HepG2 (cell line): ENCODE measurements at regions not wholly inside any gene's neighbourhood (a gene's known extent, or its start where the extent isn't known, plus 50 kb on each side); places are given as distances from the start of the nearest gene placed in this dataset.

Experiments used
- ATAC-seq: fragments of 200-7000 bp; cut with Tn5 transposase; 3 replicates; pipeline ENCODE4 v1.9.1; 2020; ENCODE audit warnings: mild to moderate bottlenecking, moderate library complexity
- BruUV-seq: library from RNA; stranded (reverse); fragments of 400-500 nt; replicated peaks from 2 replicates; lab custom pipeline; 2021; lab: Mats Ljungman, UMichigan
- CTCF ChIA-PET: fragments of 300-600 bp; formaldehyde crosslinking; extraction: SDS; loops from one replicate; lab custom pipeline; 2021; ENCODE audit warnings: low total read pairs, inconsistent platforms, low intra/inter-chr PET ratio; lab: Yijun Ruan, JAX
- POLR2A ChIA-PET: fragments of 350-600 bp; sonication (Branson Sonifier 250); formaldehyde crosslinking; loops from one replicate; lab custom pipeline; 2020; ENCODE audit warnings: antibody characterized with exemption, inconsistent platforms; lab: Yijun Ruan, JAX
- DNase-seq: peaks from one replicate; pipeline ENCODE4 v3.0.0-alpha.2; 2015; ENCODE audit warnings: low spot score
- FAIRE-seq: peaks from 3 replicates; lab custom pipeline; 2011; peaks lifted over from hg19 to GRCh38; lab: Jason Lieb, UNC
- H2AFZ ChIP-seq: one replicate; pipeline ENCODE4 v1.6.1; 2011; ENCODE audit warnings: low read length, inconsistent platforms
- H3K27ac ChIP-seq: fragments of 300-600 bp; 3 replicates; pipeline ENCODE4 v1.8.0; 2011; ENCODE audit warnings: mixed run types, mild to moderate bottlenecking, mixed read lengths, low read length, inconsistent platforms; ENCODE audit not compliant: insufficient read depth; ENCODE audit errors: extremely low read length
- H3K27me3 ChIP-seq, 2 experiments: fragments of 200-600 bp in 1 of 2; 2 replicates in 1 of 2; 3 replicates in 1 of 2; pipeline versions ENCODE4 v1.6.0 to v1.8.0; 2011; ENCODE audit warnings: low read length in 2 of 2, mild to moderate bottlenecking in 2 of 2, moderate library complexity in 2 of 2, inconsistent platforms in 1 of 2; ENCODE audit not compliant: insufficient read depth in 2 of 2, control insufficient read depth in 1 of 2
- H3K36me3 ChIP-seq, 2 experiments: fragments of 200-600 bp in 1 of 2; replicated peaks in 1 of 2; 2 replicates in 1 of 2; 3 replicates in 1 of 2; pipeline versions ENCODE4 v1.5.1 to v1.8.0; 2011; ENCODE audit warnings: low read length in 2 of 2, inconsistent platforms in 1 of 2; ENCODE audit not compliant: insufficient read depth in 2 of 2, control insufficient read depth in 1 of 2
- H3K4me1 ChIP-seq: 2 replicates; pipeline ENCODE4 v1.5.1; 2012; ENCODE audit warnings: low read length, inconsistent platforms; ENCODE audit not compliant: insufficient read depth
- H3K4me2 ChIP-seq: 2 replicates; pipeline ENCODE4 v1.6.0; 2011; ENCODE audit warnings: low read depth, low read length, inconsistent platforms
- H3K4me3 ChIP-seq, 3 experiments: fragments of 200-600 bp in 1 of 3; sonication (generic), shearing (Covaris generic) in 1 of 3; replicated peaks in 1 of 3; 2 replicates each; pipeline ENCODE4 v1.5.1; 2011 to 2016; ENCODE audit warnings: low read length in 3 of 3, inconsistent platforms in 2 of 3, low read depth in 2 of 3, mild to moderate bottlenecking in 2 of 3, control low read depth in 1 of 3, mixed read lengths in 1 of 3; ENCODE audit not compliant: insufficient read depth in 1 of 3
- H3K79me2 ChIP-seq: one replicate; pipeline ENCODE4 v1.6.1; 2011; ENCODE audit warnings: low read length, inconsistent platforms; ENCODE audit not compliant: insufficient read depth
- H3K9ac ChIP-seq: 2 replicates; pipeline ENCODE4 v1.6.0; 2011; ENCODE audit warnings: mild to moderate bottlenecking, low read depth, low read length, inconsistent platforms; ENCODE audit not compliant: insufficient read depth
- H3K9me3 ChIP-seq: 2 replicates; pipeline ENCODE4 v1.5.1; 2012; ENCODE audit warnings: mild to moderate bottlenecking, low read length
- H4K20me1 ChIP-seq: 2 replicates; pipeline ENCODE4 v1.6.0; 2011; ENCODE audit warnings: inconsistent platforms, mild to moderate bottlenecking, low read length, moderate library complexity; ENCODE audit not compliant: insufficient read depth
- BRD4 ChIP-seq: sonication (generic); formaldehyde crosslinking; IDR thresholded peaks from 2 replicates; pipeline ENCODE4 v1.4.0; 2020; ENCODE audit warnings: missing genetic modification reagents
- IRF2 ChIP-seq: IDR thresholded peaks from 2 replicates; pipeline ENCODE4 v1.6.1; 2018; ENCODE audit warnings: missing genetic modification reagents, missing compliant biosample characterization
- JUN ChIP-seq: sonication (generic); formaldehyde crosslinking; IDR thresholded peaks from 2 replicates; pipeline ENCODE4 v1.4.0; 2020; ENCODE audit warnings: mild to moderate bottlenecking, missing genetic modification reagents
- MIER2 ChIP-seq: IDR thresholded peaks from 2 replicates; pipeline ENCODE4 v1.6.1; 2016; ENCODE audit warnings: missing biosample characterization, missing genetic modification reagents
- NFE2L2 ChIP-seq: fragments of 150-350 bp; IDR thresholded peaks from 2 replicates; pipeline ENCODE4 v1.6.1; 2014; ENCODE audit warnings: low read length
- YY1 ChIP-seq: IDR thresholded peaks from 2 replicates; pipeline ENCODE4 v1.6.1; 2011; ENCODE audit warnings: low read length, low read depth, moderate library complexity, mild to moderate bottlenecking; ENCODE audit not compliant: insufficient read depth, insufficient replicate concordance
- ZNF317 ChIP-seq: sonication (generic); formaldehyde crosslinking; IDR thresholded peaks from 2 replicates; pipeline ENCODE4 v1.5.0; 2020; ENCODE audit warnings: mild to moderate bottlenecking, missing genetic modification reagents
- ZNF879 ChIP-seq: sonication (generic); formaldehyde crosslinking; IDR thresholded peaks from 2 replicates; pipeline ENCODE4 v1.8.1; 2023; ENCODE audit warnings: missing genetic modification reagents
- WGBS: methylation state at CpG from one replicate; pipeline ENCODE4 v1.1.6; 2017; ENCODE audit warnings: low lambda C conversion rate; 5-methylcytosine and 5-hydroxymethylcytosine counted together
- in situ Hi-C: cut with HindIII; loops from 2 replicates; pipeline ENCODE4 v1.10.0; 2017; ENCODE audit warnings: low pct_unique_long_range_greater_than_20kb; ENCODE audit not compliant: extremely low pct_ligation_motif_present
- intact Hi-C: fragments of 100-400 bp; cut with micrococcal nuclease; formaldehyde crosslinking; loops from one replicate; pipeline ENCODE4 v1.10.0; 2022; ENCODE audit not compliant: unreplicated experiment
- TF ChIP-seq, protein P1 (sequence below): sonication (generic); formaldehyde crosslinking; IDR thresholded peaks from 2 replicates; pipeline ENCODE4 v1.9.0; 2021; ENCODE audit warnings: missing genetic modification reagents, borderline replicate concordance

DNA sequence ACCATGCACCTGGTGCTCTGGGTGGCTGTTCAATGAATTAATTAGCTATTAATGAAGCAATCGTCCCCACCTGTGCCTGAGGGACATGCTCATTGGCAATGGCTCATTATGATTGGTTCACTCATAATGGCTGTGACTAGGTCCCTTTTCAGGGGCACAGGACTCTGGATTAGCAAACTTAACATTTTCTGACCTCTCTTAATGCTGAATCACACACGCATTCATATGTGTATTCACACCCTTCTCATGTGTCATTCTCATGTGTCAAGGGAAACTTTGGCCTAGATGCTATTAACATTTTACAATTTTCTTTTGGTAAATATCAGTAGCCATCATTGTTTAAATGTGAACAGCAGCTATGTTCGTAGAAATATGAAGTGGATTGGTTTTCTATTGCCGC lies 98.9 kb upstream of the PMAIP1 start (continued):
- TF ChIP-seq, protein P1, sequence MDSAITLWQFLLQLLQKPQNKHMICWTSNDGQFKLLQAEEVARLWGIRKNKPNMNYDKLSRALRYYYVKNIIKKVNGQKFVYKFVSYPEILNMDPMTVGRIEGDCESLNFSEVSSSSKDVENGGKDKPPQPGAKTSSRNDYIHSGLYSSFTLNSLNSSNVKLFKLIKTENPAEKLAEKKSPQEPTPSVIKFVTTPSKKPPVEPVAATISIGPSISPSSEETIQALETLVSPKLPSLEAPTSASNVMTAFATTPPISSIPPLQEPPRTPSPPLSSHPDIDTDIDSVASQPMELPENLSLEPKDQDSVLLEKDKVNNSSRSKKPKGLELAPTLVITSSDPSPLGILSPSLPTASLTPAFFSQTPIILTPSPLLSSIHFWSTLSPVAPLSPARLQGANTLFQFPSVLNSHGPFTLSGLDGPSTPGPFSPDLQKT, result no peak
- TF ChIP-seq BRD4 (CRISPR knock-in tag), result no peak

DNA sequence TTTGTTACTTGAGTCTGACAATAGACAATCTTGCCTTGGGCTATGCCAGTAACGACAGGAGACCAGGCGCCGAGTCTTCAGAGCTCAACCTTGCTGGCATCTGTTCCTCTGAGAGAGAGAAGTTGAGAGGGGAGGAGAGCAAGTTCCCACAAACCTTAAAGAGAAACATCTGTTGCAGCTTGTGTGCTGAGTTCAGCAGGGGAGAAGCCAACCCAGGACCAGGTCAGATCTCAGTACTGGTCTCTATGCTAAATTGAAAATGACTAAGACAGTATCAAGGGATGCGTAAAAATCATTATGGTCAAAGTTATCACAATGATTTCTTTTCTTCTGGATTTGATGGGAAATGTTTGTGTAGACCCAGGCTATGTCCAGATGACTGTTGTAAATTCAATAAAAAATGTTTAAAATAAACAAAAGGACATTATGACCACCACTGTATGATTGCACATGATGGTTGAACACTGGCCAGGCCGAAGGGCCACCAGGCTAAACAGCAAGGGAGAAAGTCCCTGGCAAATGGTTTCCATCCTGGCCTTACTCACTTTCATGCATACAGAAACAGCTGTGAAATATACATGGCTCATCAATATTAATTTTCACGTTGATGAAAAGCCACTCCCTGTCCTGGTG lies 100.3 kb upstream of the PMAIP1 start:
- no peaks in the 10 kb centered on the region for H4K20me1 ChIP-seq
- DNase-seq, result no peak
- no peak overlapping the region for H3K4me2 ChIP-seq
- no peak overlapping the region for H3K4me3 ChIP-seq
- no peaks in the 10 kb centered on the region for H3K4me1 ChIP-seq
- BruUV-seq, result no TSS peak
- H3K79me2 ChIP-seq, result no peaks in the 10 kb centered on the region
- 37% methylated on average over 6 of the region's 6 CpGs for WGBS
- intact Hi-C loops, result no loop called here
- no peak overlapping the region for H3K27ac ChIP-seq
- ChIA-PET POLR2A (no interaction called here), CTCF (no interaction called here)
- H3K9me3 ChIP-seq, result no peaks in the 10 kb centered on the region
- no peak overlapping the region for H3K9ac ChIP-seq
- peaks cover 0 to 3% of the 10 kb centered on the region in 2 experiments; a peak in 1 of 5 replicates for H3K27me3 ChIP-seq
- no peak overlapping the region for H2AFZ ChIP-seq
- no peak for ATAC-seq
- in situ Hi-C loops, result no loop called here
- FAIRE-seq, result no peak
- no peaks in the 10 kb centered on the region for H3K36me3 ChIP-seq
- no peak for TF ChIP-seq ZNF317 (CRISPR knock-in tag)
- TF ChIP-seq NFE2L2, result no peak
- no peak for TF ChIP-seq IRF2 (CRISPR knock-in tag)
- TF ChIP-seq MIER2 (CRISPR knock-in tag), result no peak
- no peak for TF ChIP-seq ZNF879 (CRISPR knock-in tag)
- no peak for TF ChIP-seq YY1
- no peak for TF ChIP-seq JUN (CRISPR knock-in tag)
